H9 (cell line): ENCODE measurements at regions not wholly inside any gene's neighbourhood (a gene's known extent, or its start where the extent isn't known, plus 50 kb on each side); places are given as distances from the start of the nearest gene placed in this dataset.

Experiments used
- DNase-seq: peaks from one replicate; pipeline ENCODE4 v3.0.0-alpha.2; 2017
- H2AFZ ChIP-seq: one replicate; pipeline ENCODE4 v1.6.1; 2013; ENCODE audit warnings: mild to moderate bottlenecking, low read length, control low read depth, moderate library complexity
- H2AK5ac ChIP-seq: 2 replicates; pipeline ENCODE4 v1.6.1; 2013; ENCODE audit warnings: low read length, control low read depth, mixed read lengths; ENCODE audit not compliant: insufficient read length
- H2BK120ac ChIP-seq: one replicate; pipeline ENCODE4 v1.6.1; 2013; ENCODE audit warnings: low read depth, mild to moderate bottlenecking, low read length, control low read depth, inconsistent platforms; ENCODE audit not compliant: poor library complexity, severe bottlenecking
- H2BK12ac ChIP-seq: 2 replicates; pipeline ENCODE4 v1.6.1; 2013; ENCODE audit warnings: low read length, control low read depth, mixed read lengths, low read depth; ENCODE audit not compliant: insufficient read length
- H2BK15ac ChIP-seq: 2 replicates; pipeline ENCODE4 v1.6.1; 2013; ENCODE audit warnings: low read depth, low read length, control low read depth
- H2BK20ac ChIP-seq: one replicate; pipeline ENCODE4 v1.6.1; 2013; ENCODE audit warnings: low read depth, mild to moderate bottlenecking, low read length, control low read depth, inconsistent platforms; ENCODE audit not compliant: poor library complexity, severe bottlenecking
- H2BK5ac ChIP-seq: 2 replicates; pipeline ENCODE4 v1.6.1; 2013; ENCODE audit warnings: low read length, control low read depth, mixed read lengths; ENCODE audit not compliant: insufficient read length
- H3K14ac ChIP-seq: 2 replicates; pipeline ENCODE4 v1.6.1; 2013; ENCODE audit warnings: low read length, control low read depth; ENCODE audit not compliant: insufficient read depth
- H3K18ac ChIP-seq: 2 replicates; pipeline ENCODE4 v1.6.1; 2013; ENCODE audit warnings: low read depth, mild to moderate bottlenecking, mixed read lengths, low read length, control low read depth; ENCODE audit not compliant: insufficient read length
- H3K23ac ChIP-seq: 2 replicates; pipeline ENCODE4 v1.6.1; 2013; ENCODE audit warnings: low read length, control low read depth, mixed read lengths, low read depth; ENCODE audit not compliant: insufficient read length
- H3K23me2 ChIP-seq: 2 replicates; pipeline ENCODE4 v1.6.1; 2013; ENCODE audit warnings: low read depth, mild to moderate bottlenecking, mixed read lengths, low read length, control low read depth; ENCODE audit not compliant: insufficient read length, poor library complexity, severe bottlenecking
- H3K27ac ChIP-seq: 2 replicates; pipeline ENCODE4 v1.5.1; 2013; ENCODE audit warnings: low read length, control low read depth, mixed read lengths, low read depth; ENCODE audit not compliant: insufficient read length
- H3K27me3 ChIP-seq: 2 replicates; pipeline ENCODE4 v1.6.1; 2013; ENCODE audit warnings: low read length, control low read depth, inconsistent platforms; ENCODE audit not compliant: insufficient read depth
- H3K4ac ChIP-seq: 2 replicates; pipeline ENCODE4 v1.6.1; 2013; ENCODE audit warnings: low read depth, mild to moderate bottlenecking, control low read depth, inconsistent platforms, low read length, moderate library complexity
- H3K4me1 ChIP-seq: 2 replicates; pipeline ENCODE4 v1.6.1; 2013; ENCODE audit warnings: low read length, control low read depth, inconsistent platforms; ENCODE audit not compliant: insufficient read depth
- H3K4me2 ChIP-seq: 2 replicates; pipeline ENCODE4 v1.6.1; 2013; ENCODE audit warnings: low read length, control low read depth, mixed read lengths; ENCODE audit not compliant: insufficient read length, insufficient read depth
- H3K56ac ChIP-seq: 2 replicates; pipeline ENCODE4 v1.6.1; 2013; ENCODE audit warnings: low read depth, mild to moderate bottlenecking, mixed read lengths, low read length, control low read depth; ENCODE audit not compliant: insufficient read length
- H3K79me1 ChIP-seq: 2 replicates; pipeline ENCODE4 v1.6.1; 2013; ENCODE audit warnings: low read depth, mild to moderate bottlenecking, moderate library complexity, low read length, control low read depth, inconsistent platforms; ENCODE audit not compliant: insufficient read depth, poor library complexity, severe bottlenecking
- H3K79me2 ChIP-seq: 2 replicates; pipeline ENCODE4 v1.6.1; 2013; ENCODE audit warnings: low read length, control low read depth, inconsistent platforms; ENCODE audit not compliant: insufficient read depth
- H3K9ac ChIP-seq: 2 replicates; pipeline ENCODE4 v1.6.1; 2013; ENCODE audit warnings: low read length, control low read depth, mixed read lengths; ENCODE audit not compliant: insufficient read length; ENCODE audit errors: extremely low read depth
- H3K9me3 ChIP-seq: one replicate; pipeline ENCODE4 v1.6.1; 2013; ENCODE audit warnings: low read depth, low read length, inconsistent platforms; ENCODE audit not compliant: control insufficient read depth
- H3T11ph ChIP-seq: one replicate; pipeline ENCODE4 v1.6.1; 2013; ENCODE audit warnings: mild to moderate bottlenecking, low read length, control low read depth, inconsistent platforms
- H4K20me1 ChIP-seq: one replicate; pipeline ENCODE4 v1.6.1; 2013; ENCODE audit not compliant: control insufficient read depth, insufficient read length, insufficient read depth
- H4K5ac ChIP-seq: 2 replicates; pipeline ENCODE4 v1.6.1; 2013; ENCODE audit warnings: low read depth, mild to moderate bottlenecking, mixed read lengths, low read length, control low read depth; ENCODE audit not compliant: insufficient read length
- H4K8ac ChIP-seq: replicated peaks from 2 replicates; pipeline ENCODE4 v1.6.1; 2013; ENCODE audit warnings: low read length, control low read depth, mixed read lengths, low read depth; ENCODE audit not compliant: insufficient read length
- H4K91ac ChIP-seq: 2 replicates; pipeline ENCODE4 v1.6.1; 2013; ENCODE audit warnings: low read depth, mild to moderate bottlenecking, moderate library complexity, mixed read lengths, low read length, control low read depth; ENCODE audit not compliant: insufficient read length
- H3K27ac Mint-ChIP-seq, 3 experiments: 2 replicates in 2 of 3; 3 replicates in 1 of 3; pipeline ENCODE4 v1.8.0; 2020 to 2021; ENCODE audit warnings: mixed read lengths in 3 of 3, mild to moderate bottlenecking in 1 of 3, moderate library complexity in 1 of 3
- H3K27me3 Mint-ChIP-seq: 2 replicates; pipeline ENCODE4 v1.8.0; 2021; ENCODE audit warnings: low read depth, mild to moderate bottlenecking, moderate library complexity, mixed read lengths
- H3K36me3 Mint-ChIP-seq, 3 experiments: 2 replicates in 2 of 3; 3 replicates in 1 of 3; pipeline ENCODE4 v1.8.0; 2020 to 2021; ENCODE audit warnings: low read depth in 3 of 3, mixed read lengths in 3 of 3; ENCODE audit not compliant: insufficient read depth in 1 of 3
- H3K4me1 Mint-ChIP-seq, 2 experiments: 2 replicates each; pipeline ENCODE4 v1.8.0; 2020; ENCODE audit warnings: mixed read lengths in 2 of 2
- H3K4me3 Mint-ChIP-seq, 2 experiments: 2 replicates in 1 of 2; 3 replicates in 1 of 2; pipeline ENCODE4 v1.8.0; 2020 to 2021; ENCODE audit warnings: mild to moderate bottlenecking in 2 of 2, mixed read lengths in 2 of 2, moderate library complexity in 1 of 2
- H3K9me3 Mint-ChIP-seq, 2 experiments: 2 replicates in 1 of 2; 3 replicates in 1 of 2; pipeline ENCODE4 v1.8.0; 2020; ENCODE audit warnings: mild to moderate bottlenecking in 2 of 2, mixed read lengths in 2 of 2, moderate library complexity in 1 of 2
- CTCF ChIP-seq: fragments of 200-600 bp; sonication (generic); conservative IDR thresholded peaks from 3 replicates; pipeline ENCODE4 v1.8.0; 2021; ENCODE audit warnings: antibody characterized with exemption, mild to moderate bottlenecking
- WGBS: extraction: QIAGEN DNeasy Blood & Tissue Kit; methylation state at CpG from one replicate; pipeline ENCODE4 v1.1.7; 2013; ENCODE audit warnings: missing lambda C conversion rate, low lambda C conversion rate, mixed read lengths; ENCODE audit not compliant: insufficient read length; ENCODE audit errors: extremely low coverage; 5-methylcytosine and 5-hydroxymethylcytosine counted together

GRCh38 chr2:126049461-126049860 lies 606.5 kb upstream of the GYPC start:
- Histone ChIP-seq H3K79me2 (no peaks in the 10 kb centered on the region), H2BK5ac (no peak overlapping the region), H3K9ac (no peak overlapping the region)

More at GRCh38 chr2:126049461-126049860, 606.5 kb upstream of the GYPC start:
- no CpG with 5 or more reads among the region's 1 CpG for WGBS
- H3K14ac ChIP-seq, result no peak overlapping the region
- H3K9me3 Mint-ChIP-seq, result peaks cover 20 to 25% of the 10 kb centered on the region in 2 experiments
- H3K36me3 Mint-ChIP-seq, result peaks cover 12 to 23% (median 15%) of the 10 kb centered on the region in 3 experiments
- no peaks in the 10 kb centered on the region for H4K20me1 ChIP-seq
- H2BK20ac ChIP-seq, result no peak overlapping the region
- no peaks in the 10 kb centered on the region for H3K4me1 ChIP-seq
- H3K9me3 ChIP-seq, result no peaks in the 10 kb centered on the region
- no peak overlapping the region for H2BK120ac ChIP-seq
- no peak overlapping the region for H2BK12ac ChIP-seq
- no peaks in the 10 kb centered on the region for H3K27me3 ChIP-seq
- no peak overlapping the region for H3K23ac ChIP-seq
- no peak overlapping the region for H3K56ac ChIP-seq
- no peaks in the 10 kb centered on the region for H3K23me2 ChIP-seq
- no peak overlapping the region for H2AK5ac ChIP-seq
- H4K91ac ChIP-seq, result no peak overlapping the region
- DNase-seq, result no peak
- H3K27me3 Mint-ChIP-seq, result no peaks in the 10 kb centered on the region
- H3K4ac ChIP-seq, result no peak overlapping the region
- H3K27ac Mint-ChIP-seq, result no peak overlapping the region
- no peak overlapping the region for H3K4me2 ChIP-seq
- H3T11ph ChIP-seq, result no peak overlapping the region
- no peak overlapping the region for H4K8ac ChIP-seq
- no peak overlapping the region for H3K27ac ChIP-seq
- TF ChIP-seq CTCF, result no peak
- no peak overlapping the region for H3K18ac ChIP-seq
- no peak overlapping the region for H4K5ac ChIP-seq
- H3K4me1 Mint-ChIP-seq, result no peaks in the 10 kb centered on the region
- no peak overlapping the region for H2AFZ ChIP-seq
- H3K79me1 ChIP-seq, result no peaks in the 10 kb centered on the region
- no peak overlapping the region for H2BK15ac ChIP-seq
- H3K4me3 Mint-ChIP-seq, result no peak overlapping the region
